NOMO-1 (cell line): ENCODE measurements at regions not wholly inside any gene's neighbourhood (a gene's known extent, or its start where the extent isn't known, plus 50 kb on each side); places are given as distances from the start of the nearest gene placed in this dataset.

Experiments used
- DNase-seq, 2 experiments: peaks; one replicate each; lab custom pipeline; 2025; ENCODE audit not compliant: unreplicated experiment in 2 of 2; lab: John Stamatoyannopoulos, UW

- no peak for DNase-seq
Observed at GRCh38 chr9:14520341-14520740, 172.9 kb downstream of the ZDHHC21 start.

DNA sequence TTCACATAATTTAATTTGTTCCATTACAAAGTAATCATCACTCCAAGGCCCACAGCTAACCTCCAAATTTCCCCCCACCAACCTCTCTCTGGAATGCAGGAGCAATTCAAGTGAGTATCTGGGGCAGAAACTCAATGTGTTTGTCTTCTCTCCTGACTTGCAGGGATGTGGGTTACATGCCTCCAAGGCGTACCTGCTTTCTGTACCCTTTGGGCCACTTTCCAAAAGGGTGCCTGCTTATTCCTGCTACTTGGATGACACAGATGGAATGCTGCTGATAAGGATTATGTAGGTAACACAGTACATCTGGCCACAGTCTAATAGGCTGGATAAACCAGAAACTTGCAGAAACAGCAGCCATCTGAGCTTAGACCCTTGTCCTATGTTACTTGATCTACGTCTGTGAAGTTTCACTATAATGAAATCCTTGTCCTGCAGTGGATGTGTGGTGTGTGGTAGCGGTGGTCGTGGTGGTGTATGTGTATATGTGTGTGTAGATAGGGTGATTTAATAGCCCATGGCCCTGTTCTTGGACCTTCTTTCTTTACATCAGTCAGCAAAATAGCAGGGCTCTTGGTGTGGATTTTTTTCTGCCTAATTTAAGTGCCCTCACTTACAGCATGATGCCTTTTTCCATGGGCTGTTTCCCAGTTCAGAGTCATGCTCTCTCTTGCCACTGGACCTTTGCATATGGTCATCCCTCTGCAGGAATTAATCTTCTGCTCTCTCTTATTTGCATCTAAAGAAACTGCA, 175.9 kb downstream of the ZDHHC21 start:
- DNase-seq = no peak

- DNase-seq = no peak
Observed at GRCh38 chr9:14516656-14517055, 176.6 kb downstream of the ZDHHC21 start.

DNA sequence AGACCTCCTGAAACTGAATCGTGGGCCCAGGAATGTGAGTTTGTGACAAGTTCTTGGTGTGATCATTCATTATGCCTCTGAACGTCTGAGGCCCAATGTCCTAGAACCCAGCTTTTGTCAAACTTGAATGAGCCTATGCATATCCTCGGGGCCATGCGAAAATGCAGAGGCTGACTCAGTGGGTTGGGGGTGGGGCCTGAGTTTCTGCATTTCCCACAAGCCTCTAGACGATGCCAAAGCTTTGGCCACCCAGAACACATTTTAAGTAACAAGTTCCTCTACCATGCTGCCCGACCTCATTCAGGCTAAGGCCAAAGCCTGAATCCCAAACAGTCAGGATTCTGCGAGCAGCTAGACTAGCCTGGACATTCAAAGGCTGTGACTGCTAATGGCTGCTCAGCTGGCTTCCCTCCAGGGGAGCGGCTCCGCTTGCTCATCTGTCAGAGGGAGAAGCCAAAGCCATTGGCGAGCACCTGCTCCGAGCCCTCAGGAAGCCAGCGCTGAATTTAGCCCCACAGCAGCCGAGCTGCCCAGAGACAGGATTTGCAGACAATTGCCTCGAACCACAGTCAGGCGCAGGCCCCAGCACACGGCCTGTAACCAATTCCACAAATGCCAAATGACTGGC, 177.5 kb downstream of the ZDHHC21 start:
- DNase-seq = no peak

DNA sequence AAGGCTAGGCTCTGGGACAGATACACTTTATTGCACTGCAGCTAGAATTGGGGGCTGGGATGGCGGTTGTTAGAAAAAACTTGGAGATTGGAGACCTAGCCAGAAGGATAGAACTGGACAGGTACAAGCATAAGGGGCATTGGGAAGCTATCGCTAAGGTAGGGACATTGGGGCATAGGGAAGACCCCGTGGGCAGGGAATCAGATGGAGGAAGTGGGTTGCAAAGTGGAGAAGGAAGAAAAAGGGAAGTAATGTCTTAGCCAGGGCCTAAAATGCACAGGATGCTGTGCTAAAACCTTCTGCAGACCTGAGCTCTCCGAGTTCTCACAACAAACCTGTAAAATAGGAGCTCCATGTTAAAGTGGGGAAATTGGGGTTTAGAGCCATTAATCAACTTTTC, 178.2 kb downstream of the ZDHHC21 start:
- no peak for DNase-seq

- DNase-seq = no peak
Observed at GRCh38 chr9:14512942-14513341, 180.3 kb downstream of the ZDHHC21 start.

DNA sequence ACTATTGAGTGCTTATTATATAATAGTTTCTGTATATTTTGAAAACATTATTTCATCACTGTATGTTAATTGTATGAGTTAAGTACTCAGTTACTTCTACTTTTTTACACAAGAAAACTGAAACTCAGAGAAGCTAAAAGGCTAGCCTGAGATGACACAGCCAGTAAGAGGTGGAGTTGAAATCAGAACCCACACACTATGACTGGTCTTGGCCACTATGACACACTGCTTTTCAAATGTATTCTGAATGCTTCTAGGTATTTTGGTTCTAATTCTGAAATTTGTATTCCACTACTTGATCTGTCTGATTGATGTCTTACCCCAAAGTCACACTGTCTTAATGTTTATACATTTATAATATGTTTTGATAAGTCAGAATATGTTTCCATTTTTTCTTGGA, 181.8 kb downstream of the ZDHHC21 start:
- no peak for DNase-seq

- DNase-seq = no peak
Observed at GRCh38 chr9:14508884-14509283, 184.3 kb downstream of the ZDHHC21 start.

- no peak for DNase-seq
Observed at GRCh38 chr9:14501366-14501765, 187.4 kb upstream of the NFIB start.

GRCh38 chr9:14500705-14501104, 186.8 kb upstream of the NFIB start:
- no peak for DNase-seq

DNA sequence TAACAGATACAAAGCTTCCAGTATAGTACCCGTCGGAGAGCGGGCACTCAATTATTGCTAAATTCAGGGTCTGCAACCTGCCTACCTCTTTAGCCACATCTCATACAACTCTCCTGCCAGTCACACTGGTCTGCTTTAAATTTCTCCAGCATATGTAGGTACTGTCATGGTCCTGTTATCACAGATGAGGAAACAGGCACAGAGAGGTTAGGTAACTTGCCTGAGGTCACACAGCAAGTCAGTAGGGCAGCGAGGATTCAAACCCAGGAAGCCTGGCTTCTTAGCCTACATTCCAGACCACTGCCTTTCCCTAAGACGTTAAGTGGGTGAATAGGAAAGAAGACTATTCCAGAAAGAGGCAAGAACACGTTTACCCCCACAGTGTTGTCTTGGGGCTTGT, 186.0 kb upstream of the NFIB start:
- DNase-seq = no peak

DNA sequence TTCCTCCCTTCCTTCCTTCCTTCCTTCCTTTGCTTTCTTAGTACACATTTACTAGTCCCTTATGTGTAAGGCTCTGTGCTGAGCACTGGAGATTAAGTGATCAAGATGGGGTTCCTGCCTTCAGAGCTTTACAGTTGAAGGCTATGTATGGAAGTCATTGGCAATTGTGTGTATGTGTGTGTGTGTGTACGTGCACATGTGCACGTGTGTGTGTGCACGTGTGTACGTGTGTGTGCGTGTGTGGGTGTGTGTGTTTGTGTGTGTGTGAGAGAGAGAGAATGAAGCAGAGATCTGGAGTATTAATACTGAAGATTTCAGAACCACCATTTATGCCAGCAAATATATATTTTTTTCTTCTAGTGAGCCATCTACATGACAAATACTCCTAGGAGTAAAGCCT, 184.9 kb upstream of the NFIB start:
- DNase-seq = no peak

- DNase-seq = no peak
Observed at GRCh38 chr9:14497476-14497875, 183.5 kb upstream of the NFIB start.

DNA sequence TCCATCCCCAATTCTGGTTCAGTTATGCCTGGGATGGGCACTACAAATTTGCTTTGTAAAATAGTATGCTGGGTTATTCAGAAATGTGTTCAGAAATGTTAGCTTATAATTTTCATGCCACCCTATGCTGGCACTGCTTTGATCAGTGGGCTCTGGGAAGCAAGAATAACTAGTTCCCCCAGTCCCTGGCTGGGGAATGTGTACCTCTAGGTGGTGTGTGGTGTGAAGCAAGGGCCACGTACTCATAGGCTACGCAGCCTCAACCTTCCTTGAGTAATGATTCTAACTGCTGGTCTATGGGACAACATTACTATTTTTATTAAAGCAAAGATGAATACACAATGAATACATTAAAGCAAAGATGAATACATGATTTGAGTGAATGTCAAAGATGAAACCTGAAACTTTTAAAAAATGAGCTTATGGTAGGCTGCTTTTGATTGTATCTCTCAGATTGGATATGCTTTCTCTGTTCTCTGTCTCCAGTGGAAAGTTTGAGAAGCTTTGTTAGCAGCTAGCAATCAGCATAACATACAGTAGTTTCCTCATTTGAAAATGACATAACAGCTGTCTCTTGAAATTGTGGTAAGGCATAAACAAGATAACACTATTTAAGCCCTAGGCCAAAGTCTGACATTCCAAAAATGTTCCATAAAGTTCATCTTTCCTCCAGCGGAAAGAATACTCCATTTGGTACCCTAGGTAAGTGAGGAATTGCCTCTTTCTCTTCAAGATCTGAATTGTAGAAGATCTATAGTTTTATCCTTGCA, 174.7 kb upstream of the NFIB start:
- DNase-seq = no peak

- DNase-seq = no peak
Observed at GRCh38 chr9:14487547-14488185, 173.7 kb upstream of the NFIB start.

DNA sequence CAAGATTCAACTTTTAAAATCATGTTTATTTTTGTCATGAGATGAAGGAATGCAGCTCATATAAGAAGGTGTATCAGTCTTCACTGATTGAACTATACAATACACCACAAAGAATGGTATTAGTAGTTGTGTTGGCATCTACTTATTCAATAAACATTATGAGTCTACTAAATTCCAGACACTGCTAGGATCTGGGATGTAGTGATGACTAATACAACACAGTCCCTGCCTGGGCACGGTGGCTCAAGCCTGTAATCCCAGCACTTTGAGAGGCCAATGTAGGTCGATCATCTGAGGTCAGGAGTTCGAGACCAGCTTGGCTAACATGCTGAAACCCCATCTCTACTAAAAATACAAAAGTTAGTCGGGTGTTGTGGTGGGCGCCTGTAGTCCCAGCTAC, 171.4 kb upstream of the NFIB start:
- no peak for DNase-seq

GRCh38 chr9:14482856-14483255, 168.9 kb upstream of the NFIB start:
- DNase-seq = no peak

DNA sequence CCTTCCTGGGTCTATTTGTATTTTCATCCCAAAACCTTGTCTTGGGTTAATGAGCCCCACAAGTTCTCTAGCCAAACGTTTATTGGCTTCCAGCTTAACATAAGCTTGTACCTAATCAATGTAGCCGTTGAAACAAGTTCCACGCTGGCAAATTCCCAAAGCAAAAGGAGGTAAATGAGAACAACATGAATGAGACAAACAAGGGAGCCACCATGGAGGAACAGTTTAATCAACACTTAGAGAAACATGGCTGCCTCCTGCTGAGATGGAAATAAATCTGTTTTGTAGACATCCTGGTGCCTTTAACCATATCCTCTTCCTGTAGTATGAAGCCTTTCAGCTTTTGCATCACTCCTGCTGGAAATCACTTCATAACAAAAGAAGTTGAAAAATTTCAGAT, 166.6 kb upstream of the NFIB start:
- DNase-seq = no peak

DNA sequence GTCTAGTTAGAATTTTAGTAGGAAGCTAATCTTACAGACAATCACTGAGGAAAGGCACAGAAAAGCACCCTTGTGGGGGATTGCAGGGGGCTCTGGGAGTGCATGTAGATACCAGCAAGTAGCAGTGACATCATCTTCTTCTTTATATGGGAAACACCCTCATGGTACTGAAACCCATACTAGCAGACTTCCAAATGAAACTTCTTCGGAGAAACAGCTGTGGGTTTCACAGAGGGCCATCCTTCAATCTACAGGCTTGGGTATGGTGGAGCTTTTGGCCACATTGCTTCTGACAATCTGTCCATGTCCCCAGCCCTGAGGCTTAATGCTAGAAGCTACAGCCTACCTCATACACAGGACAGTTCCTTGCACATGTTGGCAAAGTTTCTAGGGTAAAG, 165.2 kb upstream of the NFIB start:
- DNase-seq = no peak

- no peak for DNase-seq
Observed at GRCh38 chr9:14478175-14479162, 164.5 kb upstream of the NFIB start.
